ENCODE measurements at regions not wholly inside any gene's neighbourhood (a gene's known extent, or its start where the extent isn't known, plus 50 kb on each side); places are given as distances from the start of the nearest gene placed in this dataset.

DNA sequence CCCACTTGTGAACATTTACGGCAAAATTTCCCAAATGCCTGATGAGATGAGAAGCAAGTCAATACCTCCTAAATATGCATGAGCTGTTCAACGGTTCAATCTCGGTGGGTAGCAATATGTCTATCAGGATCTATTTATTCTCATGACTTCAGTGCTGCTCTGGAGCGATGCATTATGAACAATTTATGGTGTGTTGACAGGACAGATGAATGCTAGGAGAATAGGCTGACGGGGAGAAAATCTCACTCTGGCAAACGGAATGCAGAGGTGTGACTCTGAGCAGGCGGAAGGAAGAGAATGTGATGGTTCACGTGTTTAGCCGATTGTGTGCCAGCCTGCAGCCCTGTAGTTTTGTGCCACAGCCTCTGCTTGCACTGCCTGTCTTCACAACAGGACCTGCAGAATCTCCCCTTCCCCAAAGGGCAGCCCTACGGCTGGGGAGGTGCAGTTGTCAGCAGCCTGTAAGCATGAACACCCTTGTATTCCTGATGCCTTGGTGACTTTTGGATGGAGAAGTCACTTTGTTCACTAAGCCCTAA, 345.2 kb downstream of the PHKB start:
- no peak overlapping the region for H3K27ac ChIP-seq (ENCODE audit: low read depth in 1 of 2, low read length in 1 of 2)
- no peaks in the 10 kb centered on the region for H3K36me3 ChIP-seq (ENCODE audit: control insufficient read depth in 2 of 2, insufficient read depth in 2 of 2, low read length in 1 of 2)
- H3K27me3 ChIP-seq (ENCODE audit: control insufficient read depth in 2 of 2, insufficient read depth in 1 of 2, low read length in 1 of 2): no peaks in the 10 kb centered on the region
- no peak for DNase-seq (ENCODE audit: low read depth in 6 of 9, low spot score in 9 of 9)
- H3K4me1 ChIP-seq (ENCODE audit: control insufficient read depth in 2 of 2, insufficient read depth in 2 of 2, low read length in 2 of 2): no peaks in the 10 kb centered on the region
- no peak overlapping the region for H3K4me3 ChIP-seq (ENCODE audit: low read length in 2 of 2)
- 93% methylated on average over 10 of the region's 10 CpGs for WGBS
- H3K9me3 ChIP-seq (ENCODE audit: control insufficient read depth in 2 of 2, insufficient read depth in 1 of 2, low read length in 1 of 2): no peaks in the 10 kb centered on the region

GRCh38 chr16:47787696-47788095, 326.6 kb downstream of the PHKB start:
- no peaks in the 10 kb centered on the region for H3K27me3 ChIP-seq (ENCODE audit: control insufficient read depth in 2 of 2, insufficient read depth in 1 of 2, low read length in 1 of 2)
- no peak overlapping the region for H3K27ac ChIP-seq (ENCODE audit: low read depth in 1 of 2, low read length in 1 of 2)
- WGBS: 18% methylated on average over 3 of the region's 3 CpGs
- peaks cover 0 to 3% of the 10 kb centered on the region in 2 donors for H3K9me3 ChIP-seq (ENCODE audit: control insufficient read depth in 2 of 2, insufficient read depth in 1 of 2, low read length in 1 of 2)
- no peaks in the 10 kb centered on the region for H3K4me1 ChIP-seq (ENCODE audit: control insufficient read depth in 2 of 2, insufficient read depth in 2 of 2, low read length in 2 of 2)
- H3K4me3 ChIP-seq (ENCODE audit: low read length in 2 of 2): no peak overlapping the region
- no peak for DNase-seq (ENCODE audit: low read depth in 6 of 9, low spot score in 9 of 9)
- H3K36me3 ChIP-seq (ENCODE audit: control insufficient read depth in 2 of 2, insufficient read depth in 2 of 2, low read length in 1 of 2): no peaks in the 10 kb centered on the region

DNA sequence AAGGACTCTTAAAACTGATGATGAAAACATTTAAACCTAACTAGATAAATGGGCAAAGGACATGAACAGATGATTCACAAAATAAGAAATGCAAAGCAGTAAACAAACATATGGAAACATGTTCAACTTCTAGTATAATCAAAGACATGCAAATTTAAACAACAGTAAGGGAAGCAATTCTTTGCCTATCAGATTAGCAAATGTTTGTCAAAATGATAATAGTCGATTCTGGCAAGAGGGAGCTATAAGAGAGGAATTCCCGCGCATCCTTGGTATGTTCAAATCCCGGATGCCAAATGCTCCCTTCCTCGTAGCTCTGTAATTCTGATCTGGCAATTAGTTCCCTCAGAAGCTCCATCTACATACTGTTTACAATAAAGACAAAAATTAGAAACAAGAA, 320.5 kb downstream of the PHKB start:
- Histone ChIP-seq H3K4me1 (ENCODE audit: control insufficient read depth in 2 of 2, insufficient read depth in 2 of 2, low read length in 2 of 2) (no peaks in the 10 kb centered on the region), H3K36me3 (ENCODE audit: control insufficient read depth in 2 of 2, insufficient read depth in 2 of 2, low read length in 1 of 2) (no peaks in the 10 kb centered on the region), H3K4me3 (ENCODE audit: low read length in 2 of 2) (no peak overlapping the region), H3K9me3 (ENCODE audit: control insufficient read depth in 2 of 2, insufficient read depth in 1 of 2, low read length in 1 of 2) (no peaks in the 10 kb centered on the region), H3K27me3 (ENCODE audit: control insufficient read depth in 2 of 2, insufficient read depth in 1 of 2, low read length in 1 of 2) (no peaks in the 10 kb centered on the region), H3K27ac (ENCODE audit: low read depth in 1 of 2, low read length in 1 of 2) (no peak overlapping the region)
- 94% methylated on average over 5 of the region's 5 CpGs for WGBS
- DNase-seq (ENCODE audit: low read depth in 6 of 9, low spot score in 9 of 9): no peak

DNA sequence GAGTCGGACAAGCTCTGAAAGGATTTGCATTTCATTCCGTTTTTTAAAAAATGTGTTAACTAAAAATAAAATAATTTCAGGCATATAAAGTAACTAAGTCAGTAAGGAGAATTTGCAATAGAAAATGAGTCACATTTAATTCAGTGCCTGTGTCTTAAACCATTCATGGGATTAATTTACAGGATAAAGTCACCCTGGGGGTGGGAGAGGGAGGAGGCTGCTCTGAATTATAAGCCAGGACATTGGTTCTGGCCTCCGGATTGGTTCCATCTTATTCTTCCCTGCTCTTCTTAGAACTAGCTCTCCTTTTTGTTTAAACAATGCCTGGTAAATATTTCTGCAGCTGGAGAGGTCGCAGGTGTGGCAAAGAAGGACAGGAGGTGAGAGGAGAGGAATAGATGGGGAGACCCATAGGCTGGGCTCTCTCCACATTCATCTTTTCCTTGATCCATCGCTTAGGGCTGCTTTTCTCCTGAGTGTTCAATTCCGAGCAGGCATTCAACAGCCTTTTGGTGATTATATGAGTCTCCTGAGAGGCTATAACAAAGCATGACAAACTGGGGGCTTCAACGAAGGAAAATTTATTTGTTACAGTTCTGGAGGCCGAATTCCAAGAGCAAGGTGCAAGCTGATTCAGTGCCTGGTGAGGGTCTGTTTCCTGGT, 319.2 kb downstream of the PHKB start:
- 88% methylated on average over 8 of the region's 8 CpGs for WGBS
- Histone ChIP-seq H3K9me3 (ENCODE audit: control insufficient read depth in 2 of 2, insufficient read depth in 1 of 2, low read length in 1 of 2) (no peaks in the 10 kb centered on the region), H3K4me1 (ENCODE audit: control insufficient read depth in 2 of 2, insufficient read depth in 2 of 2, low read length in 2 of 2) (no peaks in the 10 kb centered on the region), H3K36me3 (ENCODE audit: control insufficient read depth in 2 of 2, insufficient read depth in 2 of 2, low read length in 1 of 2) (no peaks in the 10 kb centered on the region), H3K27me3 (ENCODE audit: control insufficient read depth in 2 of 2, insufficient read depth in 1 of 2, low read length in 1 of 2) (no peaks in the 10 kb centered on the region), H3K4me3 (ENCODE audit: low read length in 2 of 2) (no peak overlapping the region), H3K27ac (ENCODE audit: low read depth in 1 of 2, low read length in 1 of 2) (no peak overlapping the region)
- DNase-seq (ENCODE audit: low read depth in 6 of 9, low spot score in 9 of 9): no peak

DNA sequence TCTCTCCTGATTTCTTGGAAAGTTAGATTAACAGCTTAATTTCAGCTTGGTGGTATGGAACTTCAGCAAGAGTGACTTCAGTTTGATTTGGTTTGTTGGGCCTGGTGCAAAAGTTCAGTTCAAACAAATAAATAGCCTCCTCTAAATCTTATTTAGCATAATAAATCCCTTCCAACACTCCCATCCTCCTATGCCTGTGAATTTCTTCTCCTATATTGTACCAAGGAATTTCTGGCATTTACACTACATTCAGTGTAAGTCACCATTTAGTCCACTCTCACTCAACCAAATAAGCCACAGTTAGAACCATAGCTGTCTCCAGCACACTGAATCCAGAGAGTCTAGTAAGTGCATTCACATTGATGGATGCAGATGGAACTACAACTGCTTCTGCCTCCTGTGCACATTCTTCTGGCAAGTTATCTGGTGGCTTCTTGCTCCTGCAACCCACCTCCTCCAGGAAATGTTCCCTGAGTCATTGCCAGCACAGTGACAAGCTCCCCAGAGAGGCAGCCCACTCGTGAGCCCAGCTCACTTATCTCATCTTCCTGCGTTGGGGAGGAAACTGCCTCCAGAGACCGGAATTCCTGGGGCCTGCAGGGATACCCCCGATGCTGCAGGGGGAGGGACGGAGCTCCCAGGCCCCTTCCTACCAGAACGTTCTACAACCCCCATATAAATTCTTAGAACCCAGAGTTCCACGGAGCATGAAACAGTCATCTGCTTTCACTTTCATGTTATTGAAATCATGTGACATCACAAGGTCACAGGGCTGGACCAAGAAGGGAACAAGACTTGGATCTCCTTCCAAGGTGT, 318.3 kb downstream of the PHKB start:
- Histone ChIP-seq H3K36me3 (ENCODE audit: control insufficient read depth in 2 of 2, insufficient read depth in 2 of 2, low read length in 1 of 2) (no peaks in the 10 kb centered on the region), H3K9me3 (ENCODE audit: control insufficient read depth in 2 of 2, insufficient read depth in 1 of 2, low read length in 1 of 2) (no peaks in the 10 kb centered on the region), H3K4me1 (ENCODE audit: control insufficient read depth in 2 of 2, insufficient read depth in 2 of 2, low read length in 2 of 2) (no peaks in the 10 kb centered on the region), H3K27me3 (ENCODE audit: control insufficient read depth in 2 of 2, insufficient read depth in 1 of 2, low read length in 1 of 2) (no peaks in the 10 kb centered on the region), H3K4me3 (ENCODE audit: low read length in 2 of 2) (no peak overlapping the region), H3K27ac (ENCODE audit: low read depth in 1 of 2, low read length in 1 of 2) (no peak overlapping the region)
- 32% methylated on average over 7 of the region's 7 CpGs for WGBS
- no peak for DNase-seq (ENCODE audit: low read depth in 6 of 9, low spot score in 9 of 9)

GRCh38 chr16:47778106-47778801, 317.1 kb downstream of the PHKB start:
- 82% methylated on average over 6 of the region's 6 CpGs for WGBS
- H3K27me3 ChIP-seq (ENCODE audit: control insufficient read depth in 2 of 2, insufficient read depth in 1 of 2, low read length in 1 of 2): no peaks in the 10 kb centered on the region
- H3K9me3 ChIP-seq (ENCODE audit: control insufficient read depth in 2 of 2, insufficient read depth in 1 of 2, low read length in 1 of 2): no peaks in the 10 kb centered on the region
- DNase-seq (ENCODE audit: low read depth in 6 of 9, low spot score in 9 of 9): no peak
- no peaks in the 10 kb centered on the region for H3K36me3 ChIP-seq (ENCODE audit: control insufficient read depth in 2 of 2, insufficient read depth in 2 of 2, low read length in 1 of 2)
- H3K4me1 ChIP-seq (ENCODE audit: control insufficient read depth in 2 of 2, insufficient read depth in 2 of 2, low read length in 2 of 2): no peaks in the 10 kb centered on the region
- no peak overlapping the region for H3K27ac ChIP-seq (ENCODE audit: low read depth in 1 of 2, low read length in 1 of 2)
- no peak overlapping the region for H3K4me3 ChIP-seq (ENCODE audit: low read length in 2 of 2)

DNA sequence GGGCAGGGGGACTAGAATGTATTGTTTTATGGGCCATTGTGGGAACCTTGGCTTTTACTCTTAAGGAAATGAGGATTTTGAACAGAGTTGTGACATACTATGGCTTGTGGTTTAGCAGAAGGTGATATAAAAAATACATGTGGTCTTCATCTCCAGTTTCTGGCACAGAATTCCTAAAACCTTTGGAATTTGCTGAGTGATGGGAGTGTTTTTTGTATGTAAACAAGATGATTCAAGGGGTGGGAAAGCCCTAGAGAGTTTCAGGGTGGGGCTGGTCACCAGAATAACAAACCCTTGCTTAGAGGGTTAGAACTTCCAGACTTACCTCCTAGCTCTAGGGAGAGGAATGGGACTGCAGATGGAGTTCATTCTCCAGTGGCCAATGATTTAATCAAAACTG, 316.1 kb downstream of the PHKB start:
- Histone ChIP-seq H3K4me1 (ENCODE audit: control insufficient read depth in 2 of 2, insufficient read depth in 2 of 2, low read length in 2 of 2) (no peaks in the 10 kb centered on the region), H3K36me3 (ENCODE audit: control insufficient read depth in 2 of 2, insufficient read depth in 2 of 2, low read length in 1 of 2) (no peaks in the 10 kb centered on the region), H3K4me3 (ENCODE audit: low read length in 2 of 2) (no peak overlapping the region), H3K9me3 (ENCODE audit: control insufficient read depth in 2 of 2, insufficient read depth in 1 of 2, low read length in 1 of 2) (no peaks in the 10 kb centered on the region), H3K27ac (ENCODE audit: low read depth in 1 of 2, low read length in 1 of 2) (no peak overlapping the region), H3K27me3 (ENCODE audit: control insufficient read depth in 2 of 2, insufficient read depth in 1 of 2, low read length in 1 of 2) (no peaks in the 10 kb centered on the region)
- DNase-seq (ENCODE audit: low read depth in 6 of 9, low spot score in 9 of 9): no peak

DNA sequence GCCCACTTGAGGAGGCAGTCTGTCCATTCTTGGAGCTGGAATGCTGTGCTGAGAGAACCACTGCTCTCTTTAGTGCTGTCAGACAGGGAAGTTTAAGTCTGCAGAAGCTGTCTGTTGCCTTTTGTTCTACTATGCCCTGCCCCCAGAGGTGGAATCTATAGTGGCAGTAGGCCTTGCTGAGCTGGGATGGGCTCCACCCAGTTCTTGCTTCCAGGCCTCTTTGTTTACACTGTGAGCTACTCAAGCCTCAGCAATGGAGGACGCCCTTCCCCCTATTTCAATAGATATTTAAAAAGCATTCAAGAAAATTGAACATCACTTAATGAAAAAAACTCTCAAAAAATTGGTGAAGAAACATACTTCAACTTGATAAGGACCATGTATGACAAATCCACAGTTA, 313.5 kb downstream of the PHKB start:
- no peaks in the 10 kb centered on the region for H3K27me3 ChIP-seq (ENCODE audit: control insufficient read depth in 2 of 2, insufficient read depth in 1 of 2, low read length in 1 of 2)
- no peaks in the 10 kb centered on the region for H3K9me3 ChIP-seq (ENCODE audit: control insufficient read depth in 2 of 2, insufficient read depth in 1 of 2, low read length in 1 of 2)
- H3K27ac ChIP-seq (ENCODE audit: low read depth in 1 of 2, low read length in 1 of 2): no peak overlapping the region
- H3K36me3 ChIP-seq (ENCODE audit: control insufficient read depth in 2 of 2, insufficient read depth in 2 of 2, low read length in 1 of 2): no peaks in the 10 kb centered on the region
- no peak overlapping the region for H3K4me3 ChIP-seq (ENCODE audit: low read length in 2 of 2)
- DNase-seq (ENCODE audit: low read depth in 6 of 9, low spot score in 9 of 9): no peak
- no peaks in the 10 kb centered on the region for H3K4me1 ChIP-seq (ENCODE audit: control insufficient read depth in 2 of 2, insufficient read depth in 2 of 2, low read length in 2 of 2)
- 85% methylated on average over 1 of the region's 1 CpG for WGBS

DNA sequence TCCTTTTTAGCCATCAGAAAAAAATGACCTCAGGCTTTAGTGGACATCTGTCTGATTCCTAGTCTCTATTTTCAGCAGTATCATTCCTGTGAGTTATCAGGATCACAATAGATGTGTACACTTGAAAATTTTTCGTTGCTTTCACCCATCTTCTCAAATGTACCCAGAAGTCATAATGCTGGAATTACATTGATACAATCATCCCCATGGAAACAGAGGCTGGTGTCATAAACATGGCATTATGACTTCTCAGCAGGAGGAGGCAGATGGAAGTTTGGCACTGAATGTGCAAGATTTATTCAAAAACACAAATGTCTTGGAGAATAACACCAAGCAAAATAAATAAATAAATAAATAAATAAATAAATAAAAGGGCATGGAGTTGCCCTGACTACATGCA, 292.5 kb downstream of the PHKB start:
- H3K4me3 ChIP-seq (ENCODE audit: low read length in 2 of 2): no peak overlapping the region
- H3K4me1 ChIP-seq (ENCODE audit: control insufficient read depth in 2 of 2, insufficient read depth in 2 of 2, low read length in 2 of 2): no peaks in the 10 kb centered on the region
- no peaks in the 10 kb centered on the region for H3K36me3 ChIP-seq (ENCODE audit: control insufficient read depth in 2 of 2, insufficient read depth in 2 of 2, low read length in 1 of 2)
- whole genome bisulfite sequencing: 71% methylated on average over 1 of the region's 1 CpG
- no peak overlapping the region for H3K27ac ChIP-seq (ENCODE audit: low read depth in 1 of 2, low read length in 1 of 2)
- H3K9me3 ChIP-seq (ENCODE audit: control insufficient read depth in 2 of 2, insufficient read depth in 1 of 2, low read length in 1 of 2): no peaks in the 10 kb centered on the region
- no peak for DNase-seq (ENCODE audit: low read depth in 6 of 9, low spot score in 9 of 9)
- no peaks in the 10 kb centered on the region for H3K27me3 ChIP-seq (ENCODE audit: control insufficient read depth in 2 of 2, insufficient read depth in 1 of 2, low read length in 1 of 2)
